GM23338 (cell line): ENCODE measurements at regions not wholly inside any gene's neighbourhood (a gene's known extent, or its start where the extent isn't known, plus 50 kb on each side); places are given as distances from the start of the nearest gene placed in this dataset.

Experiments used
- ATAC-seq: fragments of 200-7000 bp; cut with Tn5 transposase; 3 replicates; pipeline ENCODE4 v1.9.1; 2020
- DNase-seq: peaks from one replicate; pipeline ENCODE4 v3.0.0-alpha.2; 2015; ENCODE audit warnings: low spot score
- H2AFZ ChIP-seq: fragments of 200-600 bp; sonication (generic); 2 replicates; pipeline ENCODE4 v1.8.0; 2016; ENCODE audit warnings: antibody characterized with exemption, mild to moderate bottlenecking, moderate library complexity
- H3F3A ChIP-seq: fragments of 200-600 bp; sonication (generic); replicated peaks from 2 replicates; pipeline ENCODE4 v1.8.0; 2017; ENCODE audit warnings: antibody characterized with exemption, mixed run types, low read depth
- H3K27ac ChIP-seq: fragments of 200-600 bp; sonication (generic); 2 replicates; pipeline ENCODE4 v1.6.1; 2016; ENCODE audit warnings: low read depth
- H3K27me3 ChIP-seq: fragments of 200-600 bp; sonication (generic); 2 replicates; pipeline ENCODE4 v1.8.0; 2016; ENCODE audit warnings: mild to moderate bottlenecking, mixed run types, moderate library complexity; ENCODE audit not compliant: insufficient read depth
- H3K36me3 ChIP-seq: fragments of 200-600 bp; sonication (generic); 2 replicates; pipeline ENCODE4 v1.8.0; 2016; ENCODE audit warnings: mild to moderate bottlenecking; ENCODE audit not compliant: insufficient read depth
- H3K4me1 ChIP-seq: fragments of 200-600 bp; sonication (generic); 2 replicates; pipeline ENCODE4 v1.8.0; 2016; ENCODE audit warnings: mild to moderate bottlenecking, moderate library complexity; ENCODE audit not compliant: insufficient read depth
- H3K4me2 ChIP-seq: fragments of 200-600 bp; sonication (generic); 2 replicates; pipeline ENCODE4 v1.7.1; 2017; ENCODE audit warnings: mixed run types
- H3K4me3 ChIP-seq: fragments of 200-600 bp; sonication (generic); 2 replicates; pipeline ENCODE4 v1.6.1; 2016; ENCODE audit warnings: mixed run types
- H3K79me2 ChIP-seq: fragments of 200-600 bp; sonication (generic); replicated peaks from 2 replicates; pipeline ENCODE4 v1.8.0; 2017; ENCODE audit warnings: mild to moderate bottlenecking; ENCODE audit not compliant: insufficient read depth
- H3K9me2 ChIP-seq: fragments of 200-600 bp; sonication (generic); 2 replicates; pipeline ENCODE4 v1.8.0; 2017; ENCODE audit not compliant: insufficient read depth
- H4K20me1 ChIP-seq: fragments of 200-600 bp; sonication (generic); replicated peaks from 2 replicates; pipeline ENCODE4 v1.8.0; 2017; ENCODE audit warnings: mild to moderate bottlenecking; ENCODE audit not compliant: insufficient read depth
- H3K27ac Mint-ChIP-seq: 2 replicates; pipeline ENCODE4 v1.8.0; 2020; ENCODE audit warnings: inconsistent platforms, mild to moderate bottlenecking, moderate library complexity, mixed read lengths
- H3K27me3 Mint-ChIP-seq: 3 replicates; pipeline ENCODE4 v1.8.0; 2022; ENCODE audit warnings: low read depth, mild to moderate bottlenecking, moderate library complexity, mixed read lengths, inconsistent platforms; ENCODE audit not compliant: insufficient read depth, poor library complexity
- H3K36me3 Mint-ChIP-seq: 3 replicates; pipeline ENCODE4 v1.8.0; 2021; ENCODE audit warnings: low read depth, mild to moderate bottlenecking, inconsistent platforms, moderate library complexity, mixed read lengths
- H3K4me1 Mint-ChIP-seq: 3 replicates; pipeline ENCODE4 v1.8.0; 2020; ENCODE audit warnings: mild to moderate bottlenecking, inconsistent platforms, mixed read lengths
- H3K4me3 Mint-ChIP-seq: 3 replicates; pipeline ENCODE4 v1.8.0; 2021; ENCODE audit warnings: moderate library complexity, mild to moderate bottlenecking, inconsistent platforms, mixed read lengths
- H3K9me3 Mint-ChIP-seq: 3 replicates; pipeline ENCODE4 v1.8.0; 2020; ENCODE audit warnings: moderate library complexity, mild to moderate bottlenecking, inconsistent platforms, mixed read lengths
- CREB1 ChIP-seq: fragments of 250-450 bp; sonication (Bioruptor Pico); IDR thresholded peaks from 2 replicates; pipeline ENCODE4 v1.5.0; 2020; ENCODE audit warnings: low read depth, mild to moderate bottlenecking, moderate library complexity
- CTCF ChIP-seq, 2 experiments: fragments of 200-600 bp in 1 of 2; sonication (generic) in 1 of 2; conservative IDR thresholded peaks; 2 replicates each; pipeline versions ENCODE4 v1.5.1 to v1.6.1; 2016 to 2017; ENCODE audit warnings: antibody characterized with exemption in 2 of 2, low read depth in 2 of 2, mild to moderate bottlenecking in 2 of 2, moderate library complexity in 1 of 2
- ETS1 ChIP-seq: IDR thresholded peaks from 2 replicates; pipeline ENCODE4 v1.6.1; 2016; ENCODE audit warnings: antibody characterized with exemption
- EZH2 ChIP-seq: fragments of 200-600 bp; sonication (generic); IDR thresholded peaks from one replicate; pipeline ENCODE4 v1.8.0; 2017; ENCODE audit warnings: antibody characterized with exemption, mild to moderate bottlenecking, low read depth; ENCODE audit not compliant: unreplicated experiment
- EZH2phosphoT487 ChIP-seq: fragments of 200-600 bp; sonication (generic); IDR thresholded peaks from one replicate; pipeline ENCODE4 v1.8.1; 2018; ENCODE audit warnings: antibody characterized with exemption; ENCODE audit not compliant: unreplicated experiment
- JUNB ChIP-seq: IDR thresholded peaks from one replicate; pipeline ENCODE4 v1.6.1; 2016; ENCODE audit warnings: antibody characterized with exemption; ENCODE audit not compliant: unreplicated experiment
- NANOG ChIP-seq: IDR thresholded peaks from 2 replicates; pipeline ENCODE4 v1.6.1; 2016; ENCODE audit warnings: antibody characterized with exemption, borderline replicate concordance
- POLR2AphosphoS5 ChIP-seq: IDR thresholded peaks from 2 replicates; pipeline ENCODE4 v1.6.1; 2016; ENCODE audit warnings: antibody characterized with exemption, low read depth
- REST ChIP-seq: IDR thresholded peaks from one replicate; pipeline ENCODE4 v1.6.1; 2018; ENCODE audit warnings: antibody characterized with exemption; ENCODE audit not compliant: unreplicated experiment
- ZNF331 ChIP-seq: fragments of 250-450 bp; sonication (Bioruptor Pico); IDR thresholded peaks from 2 replicates; pipeline ENCODE4 v1.5.0; 2020; ENCODE audit warnings: low read depth, mild to moderate bottlenecking, moderate library complexity
- ZNF462 ChIP-seq: fragments of 250-450 bp; sonication (Bioruptor Pico); IDR thresholded peaks from 2 replicates; pipeline ENCODE4 v1.5.0; 2020; ENCODE audit warnings: mild to moderate bottlenecking, moderate library complexity

GRCh38 chr21:41108668-41109585, 59.0 kb upstream of the BACE2 start (continued):
- TF ChIP-seq CTCF (conservative IDR thresholded peaks at IDR 0.05; ENCODE audit: low read depth in 2 of 2) (no peak), CREB1 (CRISPR knock-in tag) (no peak), EZH2phosphoT487 (no peak), JUNB (no peak)

GRCh38 chr21:41110161-41110560, 57.8 kb upstream of the BACE2 start:
- no peaks in the 10 kb centered on the region for H3K9me2 ChIP-seq
- Mint-ChIP-seq H3K36me3 (peaks cover 9% of the 10 kb centered on the region), H3K4me1 (peaks cover 9% of the 10 kb centered on the region; the same call in 2 of the 3 replicates), H3K27me3 (peaks cover 11% of the 10 kb centered on the region), H3K27ac (no peak overlapping the region), H3K4me3 (no peak overlapping the region), H3K9me3 (peaks cover 87% of the 10 kb centered on the region)
- no peaks in the 10 kb centered on the region for H3K36me3 ChIP-seq
- DNase-seq: no peak
- H3F3A ChIP-seq: no peaks in the 10 kb centered on the region
- H4K20me1 ChIP-seq: no peaks in the 10 kb centered on the region
- H3K4me3 ChIP-seq: no peak overlapping the region
- H3K4me2 ChIP-seq: no peak overlapping the region
- H3K27me3 ChIP-seq: no peaks in the 10 kb centered on the region
- H3K79me2 ChIP-seq: no peaks in the 10 kb centered on the region
- H3K4me1 ChIP-seq: no peaks in the 10 kb centered on the region
- ATAC-seq: no peak
- no peak overlapping the region for H2AFZ ChIP-seq
- no peak overlapping the region for H3K27ac ChIP-seq
- TF ChIP-seq ZNF462 (CRISPR knock-in tag) (no peak), POLR2AphosphoS5 (no peak), JUNB (no peak), NANOG (no peak), ETS1 (no peak), ZNF331 (no peak), REST (no peak), EZH2 (no peak), CREB1 (CRISPR knock-in tag) (no peak), EZH2phosphoT487 (no peak)
